ENCODE measurements at regions not wholly inside any gene's neighbourhood (a gene's known extent, or its start where the extent isn't known, plus 50 kb on each side); places are given as distances from the start of the nearest gene placed in this dataset.

DNA sequence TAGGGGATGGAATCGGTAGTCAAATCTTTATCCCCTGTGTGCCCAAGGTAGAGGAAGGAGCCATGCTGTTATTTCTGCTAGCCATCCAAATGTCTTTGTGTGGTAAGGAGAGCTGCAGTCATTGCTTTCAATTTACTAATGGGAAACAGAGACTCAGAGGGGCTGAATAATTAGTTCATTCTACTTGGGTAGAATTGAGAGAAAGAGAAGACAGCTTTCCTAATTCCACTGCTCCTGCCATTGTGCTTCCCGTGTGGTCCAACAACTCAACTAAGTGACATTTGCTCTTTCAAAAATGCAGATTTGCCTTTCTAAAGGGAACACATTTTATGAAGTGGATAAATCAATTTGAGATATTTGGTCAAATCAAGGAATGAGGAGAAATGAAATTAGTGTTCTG, 136.1 kb downstream of the AQP4 start:
- TF ChIP-seq EP300 (conservative IDR thresholded peaks at IDR 0.05; ENCODE audit: poor library complexity, severe bottlenecking) (no peak), TAF1 (IDR thresholded peaks at IDR 0.05; ENCODE audit: low read depth) (no peak), MXI1 (conservative IDR thresholded peaks at IDR 0.05; ENCODE audit: poor library complexity, severe bottlenecking) (no peak), POLR2AphosphoS5 (IDR thresholded peaks at IDR 0.05) (no peak), RAD21 (conservative IDR thresholded peaks at IDR 0.05) (no peak), EZH2 (IDR thresholded peaks at IDR 0.05; ENCODE audit: borderline replicate concordance, insufficient read depth, low read length, poor library complexity, severe bottlenecking) (no peak), SMC3 (conservative IDR thresholded peaks at IDR 0.05; ENCODE audit: poor library complexity) (no peak)
- TF ChIP-seq, protein P1, sequence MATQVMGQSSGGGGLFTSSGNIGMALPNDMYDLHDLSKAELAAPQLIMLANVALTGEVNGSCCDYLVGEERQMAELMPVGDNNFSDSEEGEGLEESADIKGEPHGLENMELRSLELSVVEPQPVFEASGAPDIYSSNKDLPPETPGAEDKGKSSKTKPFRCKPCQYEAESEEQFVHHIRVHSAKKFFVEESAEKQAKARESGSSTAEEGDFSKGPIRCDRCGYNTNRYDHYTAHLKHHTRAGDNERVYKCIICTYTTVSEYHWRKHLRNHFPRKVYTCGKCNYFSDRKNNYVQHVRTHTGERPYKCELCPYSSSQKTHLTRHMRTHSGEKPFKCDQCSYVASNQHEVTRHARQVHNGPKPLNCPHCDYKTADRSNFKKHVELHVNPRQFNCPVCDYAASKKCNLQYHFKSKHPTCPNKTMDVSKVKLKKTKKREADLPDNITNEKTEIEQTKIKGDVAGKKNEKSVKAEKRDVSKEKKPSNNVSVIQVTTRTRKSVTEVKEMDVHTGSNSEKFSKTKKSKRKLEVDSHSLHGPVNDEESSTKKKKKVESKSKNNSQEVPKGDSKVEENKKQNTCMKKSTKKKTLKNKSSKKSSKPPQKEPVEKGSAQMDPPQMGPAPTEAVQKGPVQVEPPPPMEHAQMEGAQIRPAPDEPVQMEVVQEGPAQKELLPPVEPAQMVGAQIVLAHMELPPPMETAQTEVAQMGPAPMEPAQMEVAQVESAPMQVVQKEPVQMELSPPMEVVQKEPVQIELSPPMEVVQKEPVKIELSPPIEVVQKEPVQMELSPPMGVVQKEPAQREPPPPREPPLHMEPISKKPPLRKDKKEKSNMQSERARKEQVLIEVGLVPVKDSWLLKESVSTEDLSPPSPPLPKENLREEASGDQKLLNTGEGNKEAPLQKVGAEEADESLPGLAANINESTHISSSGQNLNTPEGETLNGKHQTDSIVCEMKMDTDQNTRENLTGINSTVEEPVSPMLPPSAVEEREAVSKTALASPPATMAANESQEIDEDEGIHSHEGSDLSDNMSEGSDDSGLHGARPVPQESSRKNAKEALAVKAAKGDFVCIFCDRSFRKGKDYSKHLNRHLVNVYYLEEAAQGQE (IDR thresholded peaks at IDR 0.05; ENCODE audit: borderline replicate concordance): no peak
- TF ChIP-seq, protein P2, sequence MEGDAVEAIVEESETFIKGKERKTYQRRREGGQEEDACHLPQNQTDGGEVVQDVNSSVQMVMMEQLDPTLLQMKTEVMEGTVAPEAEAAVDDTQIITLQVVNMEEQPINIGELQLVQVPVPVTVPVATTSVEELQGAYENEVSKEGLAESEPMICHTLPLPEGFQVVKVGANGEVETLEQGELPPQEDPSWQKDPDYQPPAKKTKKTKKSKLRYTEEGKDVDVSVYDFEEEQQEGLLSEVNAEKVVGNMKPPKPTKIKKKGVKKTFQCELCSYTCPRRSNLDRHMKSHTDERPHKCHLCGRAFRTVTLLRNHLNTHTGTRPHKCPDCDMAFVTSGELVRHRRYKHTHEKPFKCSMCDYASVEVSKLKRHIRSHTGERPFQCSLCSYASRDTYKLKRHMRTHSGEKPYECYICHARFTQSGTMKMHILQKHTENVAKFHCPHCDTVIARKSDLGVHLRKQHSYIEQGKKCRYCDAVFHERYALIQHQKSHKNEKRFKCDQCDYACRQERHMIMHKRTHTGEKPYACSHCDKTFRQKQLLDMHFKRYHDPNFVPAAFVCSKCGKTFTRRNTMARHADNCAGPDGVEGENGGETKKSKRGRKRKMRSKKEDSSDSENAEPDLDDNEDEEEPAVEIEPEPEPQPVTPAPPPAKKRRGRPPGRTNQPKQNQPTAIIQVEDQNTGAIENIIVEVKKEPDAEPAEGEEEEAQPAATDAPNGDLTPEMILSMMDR (IDR thresholded peaks at IDR 0.05; ENCODE audit: poor library complexity, severe bottlenecking): no peak
- Histone ChIP-seq H3K27ac (ENCODE audit: low read length) (no peak overlapping the region), H3K27me3 (ENCODE audit: insufficient read depth, low read depth, low read length) (no peaks in the 10 kb centered on the region), H3K4me3 (ENCODE audit: low read length) (no peak overlapping the region), H3K79me2 (replicated peaks; ENCODE audit: insufficient read depth, low read length) (no peaks in the 10 kb centered on the region), H3K4me2 (ENCODE audit: low read length) (no peak overlapping the region), H3K9me3 (ENCODE audit: low read length) (no peaks in the 10 kb centered on the region), H4K20me1 (ENCODE audit: insufficient read depth) (no peaks in the 10 kb centered on the region), H3K36me3 (ENCODE audit: insufficient read depth, low read length) (no peaks in the 10 kb centered on the region), H3K9me2 (ENCODE audit: insufficient read depth, low read length) (no peaks in the 10 kb centered on the region), H3F3A (ENCODE audit: insufficient read depth, low read length, poor library complexity, severe bottlenecking) (no peaks in the 10 kb centered on the region), H3K9ac (ENCODE audit: low read length) (no peak overlapping the region), H2AFZ (ENCODE audit: low read depth, low read length) (no peak overlapping the region)

DNA sequence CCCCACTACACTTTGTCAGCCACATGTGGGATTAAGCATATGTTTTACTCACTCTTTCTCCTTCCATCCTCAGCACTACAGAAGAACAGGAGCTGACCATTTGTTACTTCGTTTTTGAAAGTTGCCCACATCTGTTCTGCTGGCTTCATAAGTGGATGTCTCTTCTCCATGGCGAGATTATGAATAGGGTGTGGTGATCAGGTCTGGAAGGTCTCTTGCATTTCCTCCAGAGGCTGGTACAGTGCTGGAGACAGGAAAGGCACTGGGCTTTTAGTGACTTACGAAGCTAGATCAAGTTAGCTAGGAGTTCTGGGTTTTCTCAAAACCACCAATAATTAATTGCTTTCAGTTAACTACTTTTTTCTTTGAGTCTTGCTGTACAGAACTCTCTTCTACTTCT, 136.5 kb downstream of the AQP4 start:
- no peaks in the 10 kb centered on the region for H3F3A ChIP-seq (ENCODE audit: insufficient read depth, low read length, poor library complexity, severe bottlenecking)
- no peaks in the 10 kb centered on the region for H3K9me3 ChIP-seq (ENCODE audit: low read length)
- H2AFZ ChIP-seq (ENCODE audit: low read depth, low read length): no peak overlapping the region
- no peaks in the 10 kb centered on the region for H3K27me3 ChIP-seq (ENCODE audit: insufficient read depth, low read depth, low read length)
- no peaks in the 10 kb centered on the region for H4K20me1 ChIP-seq (ENCODE audit: insufficient read depth)
- H3K27ac ChIP-seq (ENCODE audit: low read length): no peak overlapping the region
- H3K9ac ChIP-seq (ENCODE audit: low read length): no peak overlapping the region
- no peak overlapping the region for H3K4me3 ChIP-seq (ENCODE audit: low read length)
- no peaks in the 10 kb centered on the region for H3K9me2 ChIP-seq (ENCODE audit: insufficient read depth, low read length)
- no peaks in the 10 kb centered on the region for H3K36me3 ChIP-seq (ENCODE audit: insufficient read depth, low read length)
- TF ChIP-seq EZH2 (IDR thresholded peaks at IDR 0.05; ENCODE audit: borderline replicate concordance, insufficient read depth, low read length, poor library complexity, severe bottlenecking): no peak
- no peak for TF ChIP-seq POLR2AphosphoS5 (IDR thresholded peaks at IDR 0.05)
- TF ChIP-seq EP300 (conservative IDR thresholded peaks at IDR 0.05; ENCODE audit: poor library complexity, severe bottlenecking): no peak
- TF ChIP-seq, protein P2 (IDR thresholded peaks at IDR 0.05; ENCODE audit: poor library complexity, severe bottlenecking): no peak
- TF ChIP-seq TAF1 (IDR thresholded peaks at IDR 0.05; ENCODE audit: low read depth): no peak
- TF ChIP-seq SMC3 (conservative IDR thresholded peaks at IDR 0.05; ENCODE audit: poor library complexity): no peak
- TF ChIP-seq, protein P1 (IDR thresholded peaks at IDR 0.05; ENCODE audit: borderline replicate concordance): no peak
- H3K4me2 ChIP-seq (ENCODE audit: low read length): no peak overlapping the region
- no peaks in the 10 kb centered on the region for H3K79me2 ChIP-seq (replicated peaks; ENCODE audit: insufficient read depth, low read length)

Measured in neural cell (in vitro differentiated cells).